Cardiac fibroblast (primary cell): ENCODE measurements at regions not wholly inside any gene's neighbourhood (a gene's known extent, or its start where the extent isn't known, plus 50 kb on each side); places are given as distances from the start of the nearest gene placed in this dataset.

Experiments
- DNase-seq, 2 donors: peaks; one replicate each; pipeline versions ENCODE4 v3.0.0 to v3.0.0-alpha.2; 2010; ENCODE audit warnings: low read depth in 2 of 2
- H3K4me3 ChIP-seq, 2 donors: replicated peaks in 1 of 2; 1 replicate in 1 of 2; 2 replicates in 1 of 2; pipeline ENCODE4 v1.5.1; 2011; ENCODE audit warnings: low read depth in 2 of 2, low read length in 2 of 2, mild to moderate bottlenecking in 2 of 2, moderate library complexity in 1 of 2
- CTCF ChIP-seq: IDR thresholded peaks from one replicate; pipeline ENCODE4 v1.5.1; 2011; ENCODE audit warnings: low read depth, mild to moderate bottlenecking, low read length, inconsistent platforms

- H3K4me3 ChIP-seq: no peak overlapping the region
- no peak for TF ChIP-seq CTCF
- DNase-seq: no peak
Observed at GRCh38 chr1:195962051-195962450, 646.2 kb downstream of the KCNT2 start.

DNA sequence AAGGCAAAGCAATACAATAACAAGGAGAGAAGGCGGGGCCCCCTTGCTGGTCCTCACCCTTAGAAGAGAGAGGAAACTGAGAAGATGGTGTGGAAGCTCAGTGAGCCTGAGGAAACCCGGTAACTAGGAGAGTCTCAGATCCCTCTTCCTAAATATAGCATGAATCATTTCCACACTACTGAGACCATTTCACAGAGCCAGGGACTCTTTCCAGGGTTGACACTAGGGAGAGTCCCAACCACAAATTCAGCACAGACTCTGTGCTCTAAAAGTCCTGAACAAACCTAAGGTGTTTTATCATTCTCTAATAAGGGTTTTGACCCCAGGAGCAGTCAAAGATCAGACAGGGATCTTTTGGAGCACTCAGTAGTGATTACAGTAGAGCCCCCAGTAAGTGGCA is 647.7 kb downstream of the KCNT2 start:
- no peak for TF ChIP-seq CTCF
- DNase-seq: no peak
- H3K4me3 ChIP-seq: no peak overlapping the region

- no peak overlapping the region for H3K4me3 ChIP-seq
- no peak for TF ChIP-seq CTCF
- no peak for DNase-seq
Observed at GRCh38 chr1:195958131-195958530, 650.1 kb downstream of the KCNT2 start.

DNA sequence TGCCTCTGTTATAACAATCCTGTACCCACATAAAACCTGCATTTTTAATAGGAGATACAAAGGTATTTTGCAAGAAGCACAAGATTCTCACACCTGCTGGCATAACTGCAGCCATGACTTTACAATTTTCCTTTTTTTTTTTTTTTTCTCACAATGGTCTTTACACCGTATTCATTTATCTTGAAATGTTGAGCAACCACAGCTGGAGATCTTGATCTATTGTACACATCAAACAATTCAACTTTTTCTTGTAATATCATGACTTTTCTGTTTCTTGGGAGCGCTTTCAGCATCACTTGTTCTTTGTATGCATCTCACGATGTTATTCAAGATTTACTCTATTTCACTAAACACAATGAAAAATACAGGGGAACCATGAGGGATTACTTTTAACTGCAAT is 651.4 kb downstream of the KCNT2 start:
- no peak overlapping the region for H3K4me3 ChIP-seq

DNA sequence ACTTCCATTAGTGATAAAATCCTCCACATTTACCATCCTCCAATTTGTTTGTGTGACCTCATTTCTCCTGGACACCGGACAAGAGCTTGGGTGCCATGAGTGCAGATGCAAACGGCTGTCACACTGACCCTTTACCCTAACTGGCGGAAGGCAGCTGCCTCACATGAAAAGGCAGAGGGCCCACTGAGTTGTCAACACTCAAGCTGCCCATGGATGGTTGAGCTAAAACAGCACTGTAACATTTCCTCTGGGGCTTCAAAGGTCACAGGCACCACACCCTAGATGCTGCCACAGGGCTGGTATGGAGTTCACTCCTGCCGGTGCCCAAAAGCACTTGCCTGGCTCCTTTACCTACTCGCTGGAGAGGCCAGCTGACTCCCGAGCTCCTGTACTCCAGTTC is 653.4 kb downstream of the KCNT2 start:
- no peak overlapping the region for H3K4me3 ChIP-seq
- TF ChIP-seq CTCF: no peak
- DNase-seq: no peak

More for the DNA sequence above, 651.4 kb downstream of the KCNT2 start:
- TF ChIP-seq CTCF: no peak
- no peak for DNase-seq

GRCh38 chr1:195951313-195951712 is 656.9 kb downstream of the KCNT2 start:
- no peak overlapping the region for H3K4me3 ChIP-seq
- TF ChIP-seq CTCF: no peak
- no peak for DNase-seq

DNA sequence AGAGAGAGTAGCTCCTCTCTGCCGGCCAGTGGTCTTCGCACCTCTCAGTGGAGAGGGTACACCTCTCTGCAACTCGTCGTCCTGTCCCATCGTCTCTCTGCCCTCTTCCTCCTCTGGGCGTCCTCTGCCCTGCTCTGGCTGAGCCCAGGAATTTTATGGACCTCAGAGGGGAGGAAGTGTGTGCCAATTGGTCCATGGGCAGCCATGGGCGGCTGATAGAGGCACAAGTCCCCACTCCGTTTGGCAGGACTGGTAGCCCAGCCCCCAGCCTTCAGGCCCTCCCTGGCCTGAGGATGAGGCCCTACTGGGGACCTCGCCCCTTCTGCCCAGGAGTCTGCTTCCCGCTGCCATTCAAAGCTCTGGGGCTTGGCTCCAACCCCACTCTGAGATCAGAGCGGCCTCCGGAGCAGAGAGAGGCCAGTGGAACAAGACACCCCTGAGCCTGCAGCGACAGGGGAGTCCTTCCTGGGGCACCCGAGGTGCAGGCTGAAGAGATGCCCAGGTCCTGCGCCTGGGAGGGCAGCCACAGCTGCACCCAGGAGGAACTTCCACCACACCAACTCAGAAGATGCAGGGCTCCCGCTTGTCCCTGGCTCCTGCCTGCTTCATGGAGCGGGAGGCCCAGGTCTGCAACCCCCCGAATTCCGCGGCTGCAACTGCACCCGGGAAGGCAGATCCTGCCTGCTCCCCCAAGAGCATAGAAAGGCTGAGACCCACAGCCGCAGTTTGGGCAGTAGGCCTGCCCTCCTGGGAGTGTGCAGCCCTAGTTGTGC is 659.9 kb downstream of the KCNT2 start:
- no peak overlapping the region for H3K4me3 ChIP-seq
- no peak for TF ChIP-seq CTCF
- no peak for DNase-seq
